LNCaP clone FGC (cell line): ENCODE measurements at regions not wholly inside any gene's neighbourhood (a gene's known extent, or its start where the extent isn't known, plus 50 kb on each side); places are given as distances from the start of the nearest gene placed in this dataset.

Experiments used
- DNase-seq: peaks from one replicate; pipeline ENCODE4 v3.0.0-alpha.2; 2011; ENCODE audit warnings: low read depth
- H3K4me3 ChIP-seq: 2 replicates; pipeline ENCODE4 v1.5.1; 2011; ENCODE audit warnings: mild to moderate bottlenecking, low read depth, low read length, control low read depth
- TF ChIP-seq, protein P1 (sequence below): IDR thresholded peaks from 2 replicates; pipeline ENCODE4 v1.5.1; 2012; ENCODE audit warnings: mild to moderate bottlenecking; ENCODE audit not compliant: control insufficient read depth, insufficient read depth; ENCODE audit errors: extremely low read depth

- peak; percentile 40 for DNase-seq
- TF ChIP-seq, protein P1, sequence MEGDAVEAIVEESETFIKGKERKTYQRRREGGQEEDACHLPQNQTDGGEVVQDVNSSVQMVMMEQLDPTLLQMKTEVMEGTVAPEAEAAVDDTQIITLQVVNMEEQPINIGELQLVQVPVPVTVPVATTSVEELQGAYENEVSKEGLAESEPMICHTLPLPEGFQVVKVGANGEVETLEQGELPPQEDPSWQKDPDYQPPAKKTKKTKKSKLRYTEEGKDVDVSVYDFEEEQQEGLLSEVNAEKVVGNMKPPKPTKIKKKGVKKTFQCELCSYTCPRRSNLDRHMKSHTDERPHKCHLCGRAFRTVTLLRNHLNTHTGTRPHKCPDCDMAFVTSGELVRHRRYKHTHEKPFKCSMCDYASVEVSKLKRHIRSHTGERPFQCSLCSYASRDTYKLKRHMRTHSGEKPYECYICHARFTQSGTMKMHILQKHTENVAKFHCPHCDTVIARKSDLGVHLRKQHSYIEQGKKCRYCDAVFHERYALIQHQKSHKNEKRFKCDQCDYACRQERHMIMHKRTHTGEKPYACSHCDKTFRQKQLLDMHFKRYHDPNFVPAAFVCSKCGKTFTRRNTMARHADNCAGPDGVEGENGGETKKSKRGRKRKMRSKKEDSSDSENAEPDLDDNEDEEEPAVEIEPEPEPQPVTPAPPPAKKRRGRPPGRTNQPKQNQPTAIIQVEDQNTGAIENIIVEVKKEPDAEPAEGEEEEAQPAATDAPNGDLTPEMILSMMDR = peak; percentile 80
- no peak overlapping the region for H3K4me3 ChIP-seq
Measured at GRCh38 chr7:41002741-41003610, 699.9 kb downstream of the INHBA start.

GRCh38 chr7:41000042-41000441 lies 702.8 kb downstream of the INHBA start:
- no peak for DNase-seq
- no peak overlapping the region for H3K4me3 ChIP-seq
- TF ChIP-seq, protein P1 = no peak

GRCh38 chr7:40996233-40996677 lies 706.6 kb downstream of the INHBA start:
- TF ChIP-seq, protein P1 = no peak
- no peak overlapping the region for H3K4me3 ChIP-seq
- no peak for DNase-seq

GRCh38 chr7:40990841-40991240 lies 712.0 kb downstream of the INHBA start:
- DNase-seq = no peak
- TF ChIP-seq, protein P1 = no peak
- H3K4me3 ChIP-seq = no peak overlapping the region

DNA sequence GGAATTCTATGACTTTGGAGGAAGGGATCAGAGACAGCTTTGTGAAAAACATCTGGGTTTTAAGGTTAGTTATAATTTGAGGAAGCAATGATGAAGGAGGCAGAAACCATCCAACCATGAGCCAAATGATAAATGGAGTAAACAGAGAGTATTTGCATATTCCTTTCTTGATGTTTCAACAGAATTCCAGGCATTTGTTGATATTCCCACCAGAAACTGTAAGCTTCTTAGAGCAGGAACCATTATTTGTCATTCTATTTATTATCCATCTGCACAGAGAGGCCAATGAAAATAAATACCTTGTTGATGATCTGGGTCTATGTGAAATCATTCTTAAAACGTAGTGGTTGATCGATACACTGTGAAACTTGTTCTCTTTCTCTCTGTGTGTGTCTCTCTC lies 715.3 kb downstream of the INHBA start:
- TF ChIP-seq, protein P1 = no peak

GRCh38 chr7:40986351-40986873 lies 716.5 kb downstream of the INHBA start:
- TF ChIP-seq, protein P1 = no peak
- H3K4me3 ChIP-seq = no peak overlapping the region
- peak; percentile 48 for DNase-seq

More for the DNA sequence above, 715.3 kb downstream of the INHBA start:
- no peak overlapping the region for H3K4me3 ChIP-seq
- no peak for DNase-seq

DNA sequence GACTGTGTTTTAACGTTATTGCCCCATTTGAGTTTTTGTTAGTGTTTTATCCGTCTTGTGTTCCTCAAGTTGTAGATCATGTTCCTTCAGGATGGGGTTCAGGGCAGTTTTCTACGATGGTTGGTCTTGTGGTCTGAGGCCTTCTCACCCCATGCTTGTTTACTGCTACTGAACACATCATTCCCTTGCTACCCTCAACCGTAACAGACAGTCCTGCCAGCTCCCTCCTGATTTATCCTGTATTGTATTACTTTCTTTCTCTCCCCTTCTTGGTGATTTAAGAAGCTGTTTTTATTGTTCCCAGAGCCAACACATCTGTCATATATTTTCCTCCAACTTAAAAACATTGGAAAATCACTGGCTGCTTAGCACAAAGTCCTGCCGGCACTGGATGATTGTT lies 719.8 kb downstream of the INHBA start:
- TF ChIP-seq, protein P1 = no peak
- H3K4me3 ChIP-seq = no peak overlapping the region
- DNase-seq = no peak
